ENCODE measurements at regions not wholly inside any gene's neighbourhood (a gene's known extent, or its start where the extent isn't known, plus 50 kb on each side); places are given as distances from the start of the nearest gene placed in this dataset.
"Not testable (repeated sequence)": the region's sequence is repeated elsewhere in the genome, so short reads cannot be mapped to it uniquely, and the experiment has no call there.

DNA sequence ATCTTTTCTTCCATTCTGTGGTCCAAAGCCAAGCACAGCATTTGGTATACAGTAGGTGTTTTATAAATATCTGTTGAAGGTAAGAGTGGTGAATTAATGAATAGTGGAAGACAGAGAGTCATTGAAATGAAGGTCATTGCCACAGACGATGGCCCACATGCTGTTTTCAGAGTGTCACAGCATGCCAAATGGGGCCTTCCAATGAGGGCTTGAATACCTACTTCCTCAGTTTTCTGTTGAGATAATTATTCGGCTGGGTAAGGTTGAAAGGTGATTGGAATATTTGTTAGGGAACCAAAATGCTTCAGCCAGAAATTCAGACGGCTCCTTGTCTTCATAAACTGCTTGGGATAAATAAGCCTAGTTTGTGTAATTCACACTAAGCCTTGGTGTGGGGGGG is 205.3 kb upstream of the TBL1XR1 start:
- no peak for DNase-seq

GRCh38 chr3:177405191-177405672 is 207.9 kb upstream of the TBL1XR1 start:
- DNase-seq, result peak; percentile 65

DNA sequence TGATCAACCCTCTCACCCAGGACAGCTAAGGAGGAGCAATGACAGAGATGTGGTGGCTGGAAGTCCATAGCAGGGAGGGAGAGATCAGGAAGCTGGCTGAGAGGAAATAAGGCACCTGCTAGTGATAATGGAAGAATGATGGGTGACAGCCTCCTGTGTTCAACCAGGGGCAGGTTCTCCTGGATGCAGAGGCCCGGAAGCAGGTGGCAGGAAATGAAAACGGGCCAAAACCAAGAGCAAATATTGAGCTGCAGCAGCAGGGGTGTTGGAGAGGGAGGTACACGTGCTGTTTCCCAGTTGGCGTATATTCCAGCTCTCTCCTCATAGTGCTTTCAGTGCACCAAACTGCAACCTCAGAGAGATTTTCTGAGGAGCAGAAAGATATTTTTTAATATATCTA is 213.4 kb upstream of the TBL1XR1 start:
- DNase-seq, result peak; percentile 99

DNA sequence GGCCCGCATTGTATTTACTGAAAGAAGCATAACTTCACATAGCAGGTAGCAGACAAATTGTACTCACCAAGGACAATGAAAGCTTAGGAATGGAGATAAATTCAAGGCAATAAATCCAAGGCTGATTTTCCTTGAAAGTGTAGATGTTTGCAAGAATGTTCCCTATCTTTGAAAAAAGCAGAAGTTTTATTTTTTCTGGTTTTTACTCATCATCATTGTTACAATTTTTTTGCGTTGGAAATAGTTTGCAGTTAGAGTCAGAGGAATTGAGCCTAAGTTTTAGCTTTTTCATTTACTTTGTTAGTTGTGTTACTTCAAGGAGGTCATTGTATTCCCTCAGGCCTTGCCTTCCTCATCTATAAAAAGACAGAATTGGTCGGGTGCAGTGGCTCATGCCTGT is 213.9 kb upstream of the TBL1XR1 start:
- no peak for DNase-seq

DNA sequence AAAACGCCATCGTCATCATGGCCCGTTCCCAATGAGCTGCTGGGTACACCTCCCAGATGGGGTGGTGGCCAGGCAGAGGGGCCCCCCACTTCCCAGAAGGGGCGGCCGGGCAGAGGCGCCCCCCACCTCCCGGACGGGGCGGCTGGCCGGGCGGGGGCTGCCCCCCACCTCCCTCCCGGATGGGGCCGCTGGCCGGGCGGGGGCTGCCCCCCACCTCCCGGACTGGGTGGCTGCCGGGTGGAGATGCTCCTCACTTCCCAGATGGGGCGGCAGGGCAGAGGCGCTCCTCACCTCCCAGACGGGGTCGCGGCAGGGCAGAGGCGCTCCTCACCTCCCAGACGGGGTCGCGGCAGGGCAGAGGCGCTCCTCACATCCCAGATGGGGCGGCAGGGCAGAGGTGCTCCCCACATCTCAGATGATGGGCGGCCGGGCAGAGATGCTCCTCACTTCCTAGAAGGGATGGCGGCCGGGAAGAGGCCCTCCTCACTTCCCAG is 215.4 kb upstream of the TBL1XR1 start:
- not testable (repeated sequence) for DNase-seq

GRCh38 chr3:177414093-177414492 is 216.8 kb upstream of the TBL1XR1 start:
- no peak for DNase-seq

DNA sequence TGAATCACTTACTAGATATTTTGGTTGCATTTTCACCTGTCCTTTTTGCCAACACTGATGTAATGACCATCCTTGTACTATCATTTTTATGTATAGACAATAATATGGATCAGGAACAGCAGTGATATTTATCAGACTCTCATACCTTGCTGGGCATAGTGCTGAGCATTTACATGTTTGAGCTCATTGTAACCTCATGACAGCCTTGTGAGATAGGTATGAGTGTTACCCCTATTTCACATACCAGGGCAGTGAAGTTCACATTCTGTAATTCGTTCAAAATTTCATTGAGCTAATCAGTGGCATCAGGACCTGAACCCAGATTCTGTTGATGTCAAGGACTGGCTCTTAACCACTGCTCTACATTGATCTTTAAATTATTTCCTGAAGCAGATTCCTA is 221.5 kb upstream of the TBL1XR1 start:
- no peak for DNase-seq

GRCh38 chr3:177419904-177420601 is 222.8 kb upstream of the TBL1XR1 start:
- no peak for DNase-seq

DNA sequence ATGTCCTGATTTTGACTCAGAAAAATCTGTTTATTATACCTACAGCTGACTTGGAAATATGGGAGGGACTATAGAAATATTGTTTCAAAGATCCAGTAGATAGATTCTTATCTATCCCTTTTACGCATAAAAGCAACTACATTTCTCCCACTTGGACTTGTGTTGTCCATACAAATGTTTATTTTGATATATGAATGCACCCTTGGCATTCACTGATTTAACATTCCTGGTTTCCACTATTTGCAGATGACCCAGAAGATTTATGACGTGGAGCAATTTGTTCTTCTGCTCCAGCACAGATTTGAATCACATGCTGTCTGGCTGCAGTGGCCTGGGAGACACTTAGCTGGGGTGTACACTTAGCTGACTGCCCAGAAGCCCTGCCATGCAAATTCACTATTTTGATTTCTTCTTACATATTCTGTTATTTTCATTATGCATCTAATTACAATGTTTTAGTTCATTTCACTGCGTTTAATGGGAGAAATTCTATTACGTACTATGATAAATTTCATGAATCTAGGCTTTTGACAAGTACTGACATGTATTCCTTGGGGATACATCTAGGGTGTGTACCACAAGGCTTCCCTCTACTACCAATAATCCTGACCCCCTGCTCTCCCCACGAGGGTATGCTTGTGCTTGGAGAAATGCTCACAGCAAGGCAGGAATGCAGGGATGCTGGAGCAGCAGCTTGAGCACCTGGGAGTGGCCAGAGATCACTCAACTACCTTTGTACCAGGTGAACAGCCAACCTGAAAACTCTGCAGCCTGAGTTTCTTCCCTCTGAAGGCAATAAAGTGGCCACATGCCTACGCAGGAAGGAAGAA is 223.6 kb upstream of the TBL1XR1 start:
- no peak for DNase-seq

DNA sequence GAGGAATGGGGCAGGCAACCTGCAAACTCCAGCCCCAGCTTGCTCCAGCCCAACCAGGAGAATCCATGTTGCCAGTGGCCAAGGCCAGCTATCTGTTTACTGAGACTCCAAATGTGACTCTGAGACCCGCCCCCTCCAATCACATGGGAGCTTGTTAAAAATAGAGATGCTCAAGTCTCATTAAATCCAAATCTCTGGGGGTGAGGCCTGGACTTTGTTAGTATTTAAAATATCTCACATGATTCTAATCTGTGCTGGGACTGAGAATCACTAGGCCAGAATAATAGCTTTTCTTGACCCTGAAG is 224.2 kb upstream of the TBL1XR1 start:
- DNase-seq, result no peak

DNA sequence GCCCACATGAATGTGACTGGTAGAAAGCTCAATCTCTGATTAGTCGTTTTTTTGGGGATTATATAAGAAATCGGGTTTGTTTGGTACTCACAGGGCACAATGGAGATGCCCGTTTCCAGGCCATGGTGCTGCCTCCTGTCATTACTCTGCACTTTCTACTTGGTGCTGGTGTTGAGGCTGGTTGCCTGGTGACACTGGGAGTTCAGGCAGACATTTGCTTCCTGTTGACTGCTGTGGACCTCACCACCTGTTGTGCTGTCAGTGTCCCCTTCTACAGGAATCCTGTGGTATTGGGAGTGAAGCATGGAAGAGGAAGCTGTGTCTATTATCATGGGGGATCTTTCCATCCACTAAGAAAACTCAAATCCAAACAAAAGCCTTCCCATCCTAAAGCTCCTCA is 227.2 kb upstream of the TBL1XR1 start:
- DNase-seq, result peak; percentile 32

- no peak for DNase-seq
Observed at GRCh38 chr3:177425042-177425441, 227.8 kb upstream of the TBL1XR1 start.

DNA sequence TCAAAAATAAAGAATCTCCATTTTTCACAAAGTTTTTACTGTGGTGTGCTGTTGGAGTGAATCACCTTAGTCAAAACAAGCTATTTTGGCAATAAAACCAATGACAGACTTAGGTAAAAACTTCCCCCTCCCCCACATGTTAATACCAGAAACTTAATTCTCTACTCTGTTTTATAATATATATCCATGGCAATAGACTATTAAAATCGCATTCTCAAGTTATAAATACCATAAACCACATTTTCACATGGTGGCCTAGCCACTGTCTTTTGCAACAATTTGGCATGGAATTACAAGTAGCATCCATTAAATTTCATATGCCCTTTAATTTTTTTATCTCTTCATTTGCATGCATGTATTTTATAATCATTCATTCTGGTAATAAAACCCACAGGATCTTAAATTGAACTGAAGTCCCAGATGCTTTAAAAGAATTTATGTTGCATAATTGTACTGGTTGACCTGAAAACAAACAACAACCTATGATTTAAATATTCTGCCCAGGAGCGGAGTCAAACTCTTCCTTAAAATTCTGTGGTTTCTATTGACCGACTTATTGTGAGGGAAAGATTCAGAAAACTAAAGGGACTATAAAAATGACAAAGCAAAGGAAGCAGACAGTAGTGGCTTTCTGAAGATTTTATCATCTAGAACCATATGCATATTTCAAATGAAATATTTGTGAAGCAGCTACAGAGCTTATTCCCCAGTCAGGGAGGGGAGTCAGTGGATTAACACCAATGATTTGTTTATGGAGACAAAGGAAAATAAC is 229.0 kb upstream of the TBL1XR1 start:
- DNase-seq, result no peak

DNA sequence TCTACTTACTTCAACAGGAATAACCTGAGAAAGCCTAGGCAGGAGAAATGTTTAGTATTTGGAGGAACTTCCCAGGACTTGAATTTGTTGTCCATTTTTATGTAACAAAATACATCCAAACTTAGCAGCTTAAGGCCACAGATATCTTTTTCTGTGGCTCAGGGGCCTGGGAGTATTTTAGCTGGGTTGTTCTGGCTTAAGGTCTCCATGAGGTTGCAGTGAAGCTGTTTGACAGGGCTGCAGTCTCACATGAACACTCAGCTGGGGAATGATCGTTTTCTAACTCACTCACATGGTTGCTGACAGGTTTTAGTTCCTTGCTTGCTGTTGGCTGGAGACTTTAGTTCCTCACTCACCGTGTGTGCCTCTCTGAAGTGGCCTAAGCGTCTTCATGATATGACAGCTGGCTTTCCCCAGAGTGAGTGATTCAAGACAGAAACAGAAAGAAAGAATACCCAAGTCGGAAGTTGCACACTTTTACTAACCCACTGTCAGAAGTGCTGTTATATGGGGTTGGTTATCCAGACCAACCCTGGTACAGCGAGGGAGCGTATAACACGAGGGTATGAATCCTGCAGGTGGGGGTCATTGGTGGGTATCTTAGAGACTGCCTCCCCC is 229.7 kb upstream of the TBL1XR1 start:
- no peak for DNase-seq

DNA sequence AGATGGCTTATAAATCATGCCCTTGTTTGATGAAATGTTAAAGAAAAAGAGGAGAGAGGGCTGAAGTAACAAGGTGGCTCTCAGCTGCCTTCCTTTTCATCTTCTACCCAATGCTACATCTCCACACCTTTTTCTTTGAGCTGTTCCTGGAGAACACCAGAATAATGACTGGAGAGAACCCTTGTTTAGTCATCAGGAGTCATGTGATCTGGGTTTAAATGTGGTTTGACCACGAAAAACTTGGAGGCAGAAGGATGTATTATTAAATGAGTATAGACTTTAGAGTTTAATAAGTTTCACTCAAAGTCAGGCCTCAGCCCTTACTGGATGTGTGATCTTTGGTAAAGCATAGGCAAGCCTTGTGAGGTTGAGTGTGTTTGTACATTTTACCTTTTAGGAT is 230.3 kb upstream of the TBL1XR1 start:
- DNase-seq, result no peak

GRCh38 chr3:177429079-177429478 is 231.8 kb upstream of the TBL1XR1 start:
- no peak for DNase-seq

GRCh38 chr3:177429771-177430170 is 232.5 kb upstream of the TBL1XR1 start:
- no peak for DNase-seq

DNA sequence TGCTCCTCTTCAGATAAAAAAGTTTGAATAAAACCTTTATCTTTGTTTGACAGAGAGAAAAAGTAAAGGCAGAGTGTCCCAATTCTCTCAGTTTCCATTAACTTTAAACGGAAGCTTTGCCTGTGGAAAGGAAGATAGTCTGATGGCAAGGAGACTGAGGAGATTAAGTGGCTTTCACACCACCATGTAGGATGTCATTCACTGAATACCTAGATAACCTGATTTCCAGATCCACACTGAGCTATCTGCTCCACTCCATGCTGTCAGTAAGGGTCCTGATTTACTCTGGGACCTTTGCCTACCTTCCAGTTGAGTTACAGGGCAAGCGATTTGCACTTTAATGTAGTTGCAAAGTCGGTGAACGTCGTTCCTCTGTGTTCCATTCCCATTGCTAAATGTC is 233.4 kb upstream of the TBL1XR1 start:
- DNase-seq, result no peak

GRCh38 chr3:177431525-177432176 is 234.4 kb upstream of the TBL1XR1 start:
- no peak for DNase-seq

DNA sequence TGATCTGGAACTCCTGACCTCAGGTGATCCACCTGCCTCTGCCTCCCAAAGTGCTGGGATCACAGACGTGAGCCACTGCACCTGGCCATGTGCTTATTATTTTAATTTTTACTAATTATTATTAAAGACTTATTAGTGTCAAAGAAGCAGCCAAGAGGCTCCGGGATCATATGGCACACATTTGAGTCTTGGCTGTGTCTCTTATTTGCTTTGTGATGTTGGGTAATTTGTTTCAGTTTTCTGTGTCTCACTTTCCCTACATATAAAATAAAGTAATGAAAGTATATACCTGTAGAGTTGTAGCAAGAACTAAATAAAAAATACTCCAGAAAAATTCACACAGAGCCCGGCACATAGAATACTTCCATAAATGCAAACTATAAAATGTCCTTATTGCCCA is 238.0 kb upstream of the TBL1XR1 start:
- DNase-seq, result no peak

GRCh38 chr3:177437513-177438337 is 240.4 kb upstream of the TBL1XR1 start:
- DNase-seq, result no peak

Data from DMS153 (cell line).